ENCODE measurements at regions not wholly inside any gene's neighbourhood (a gene's known extent, or its start where the extent isn't known, plus 50 kb on each side); places are given as distances from the start of the nearest gene placed in this dataset.
"Not testable (repeated sequence)": the region's sequence is repeated elsewhere in the genome, so short reads cannot be mapped to it uniquely, and the experiment has no call there.

- TF ChIP-seq ZBTB7A (tag by site-specific recombination; IDR thresholded peaks at IDR 0.05; ENCODE audit: low read depth) = no peak
- TF ChIP-seq ZNF211 (tag by site-specific recombination; IDR thresholded peaks at IDR 0.05; ENCODE audit: low read depth) = no peak
- TF ChIP-seq ZNF548 (tag by site-specific recombination; IDR thresholded peaks at IDR 0.05) = no peak
- TF ChIP-seq YY1 (tag by site-specific recombination; IDR thresholded peaks at IDR 0.05) = no peak
Observed at GRCh38 chr2:192536922-192537624, 342.3 kb upstream of the TMEFF2 start (continued).

GRCh38 chr2:192535956-192536921 is 341.5 kb upstream of the TMEFF2 start:
- Histone ChIP-seq H3K9me3 (ENCODE audit: control insufficient read depth, insufficient read depth, low read depth, low read length) (no peaks in the 10 kb centered on the region), H3K4me3 (ENCODE audit: low read depth, low read length) (no peak overlapping the region), H3K4me1 (ENCODE audit: control insufficient read depth, insufficient read depth, low read length) (no peaks in the 10 kb centered on the region), H3K27ac (ENCODE audit: extremely low read depth, low read depth, low read length) (no peak overlapping the region), H3K36me3 (ENCODE audit: control insufficient read depth in 2 of 2, insufficient read depth in 1 of 2, low read length in 2 of 2) (no peaks in the 10 kb centered on the region)
- TF ChIP-seq SP3 (tag by site-specific recombination; IDR thresholded peaks at IDR 0.05) = peak; percentile 26; the same call in 1 of the 2 replicates
- no peak for TF ChIP-seq ZNF596 (tag by site-specific recombination; IDR thresholded peaks at IDR 0.05)
- TF ChIP-seq SP7 (tag by site-specific recombination; IDR thresholded peaks at IDR 0.05) = no peak
- TF ChIP-seq HIC1 (tag by site-specific recombination; IDR thresholded peaks at IDR 0.05) = 0 out of 2 replicates have a peak, but pooled peaks have one; percentile 38
- POLR2A ChIA-PET = no interaction called here
- CTCF ChIA-PET = no interaction called here

- CTCF ChIA-PET = no interaction called here
- TF ChIP-seq ZNF362 (tag by site-specific recombination; IDR thresholded peaks at IDR 0.05) (no peak), ZNF2 (tag by site-specific recombination; IDR thresholded peaks at IDR 0.05) (no peak), KLF1 (tag by site-specific recombination; IDR thresholded peaks at IDR 0.05) (no peak), ZNF48 (tag by site-specific recombination; IDR thresholded peaks at IDR 0.05) (no peak), ZNF394 (tag by site-specific recombination; IDR thresholded peaks at IDR 0.05; ENCODE audit: borderline replicate concordance) (no peak), OVOL3 (tag by site-specific recombination; IDR thresholded peaks at IDR 0.05) (no peak), ZBTB44 (tag by site-specific recombination; IDR thresholded peaks at IDR 0.05) (no peak), ZNF629 (tag by site-specific recombination; IDR thresholded peaks at IDR 0.05) (no peak), RBAK (tag by site-specific recombination; IDR thresholded peaks at IDR 0.05) (no peak), ZNF692 (tag by site-specific recombination; IDR thresholded peaks at IDR 0.05) (no peak), ZNF701 (tag by site-specific recombination; IDR thresholded peaks at IDR 0.05) (no peak), ZNF768 (tag by site-specific recombination; IDR thresholded peaks at IDR 0.05) (no peak)
- Histone ChIP-seq H3K9me3 (ENCODE audit: control insufficient read depth, insufficient read depth, low read depth, low read length) (no peaks in the 10 kb centered on the region), H3K4me1 (ENCODE audit: control insufficient read depth, insufficient read depth, low read length) (no peaks in the 10 kb centered on the region), H3K27ac (ENCODE audit: extremely low read depth, low read depth, low read length) (no peak overlapping the region), H3K4me3 (ENCODE audit: low read depth, low read length) (no peak overlapping the region), H3K36me3 (ENCODE audit: control insufficient read depth in 2 of 2, insufficient read depth in 1 of 2, low read length in 2 of 2) (no peaks in the 10 kb centered on the region)
- POLR2A ChIA-PET = no interaction called here
Observed at GRCh38 chr2:192534072-192534471, 339.3 kb upstream of the TMEFF2 start.

GRCh38 chr2:192524642-192525251 is 330.0 kb upstream of the TMEFF2 start:
- H3K4me3 ChIP-seq (ENCODE audit: low read depth, low read length); CTCF ChIA-PET; H3K9me3 ChIP-seq (ENCODE audit: control insufficient read depth, insufficient read depth, low read depth, low read length); H3K36me3 ChIP-seq (ENCODE audit: control insufficient read depth in 2 of 2, insufficient read depth in 1 of 2, low read length in 2 of 2); H3K27ac ChIP-seq (ENCODE audit: extremely low read depth, low read depth, low read length); H3K4me1 ChIP-seq (ENCODE audit: control insufficient read depth, insufficient read depth, low read length); POLR2A ChIA-PET: not testable (repeated sequence)
